T follicular helper cell (primary cell): ENCODE measurements at regions not wholly inside any gene's neighbourhood (a gene's known extent, or its start where the extent isn't known, plus 50 kb on each side); places are given as distances from the start of the nearest gene placed in this dataset.
"Not testable (repeated sequence)": the region's sequence is repeated elsewhere in the genome, so short reads cannot be mapped to it uniquely, and the experiment has no call there.

Experiments used
- DNase-seq: peaks from one replicate; pipeline ENCODE4 v3.0.0-alpha.2; 2020; ENCODE audit warnings: low read depth

DNA sequence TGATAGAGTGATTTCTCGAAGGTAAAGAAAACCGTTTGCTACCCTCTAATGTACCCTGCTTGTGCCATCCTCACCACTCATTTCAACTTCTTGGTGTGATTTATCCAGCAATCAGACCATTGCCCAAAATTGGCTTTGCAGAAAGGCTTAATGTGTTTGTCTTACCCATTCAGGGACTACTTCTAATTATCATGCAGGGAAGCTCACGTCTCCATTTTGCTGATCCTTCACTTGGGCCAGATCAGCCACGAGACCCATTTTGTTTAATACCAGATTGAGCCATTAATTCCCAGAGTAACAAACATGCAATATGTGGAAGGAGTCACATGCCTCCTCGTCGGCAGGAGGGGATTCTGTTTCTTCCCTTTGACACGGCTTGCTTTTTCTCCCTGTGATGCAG lies 51.1 kb upstream of the CRY1 start:
- no peak for DNase-seq

DNA sequence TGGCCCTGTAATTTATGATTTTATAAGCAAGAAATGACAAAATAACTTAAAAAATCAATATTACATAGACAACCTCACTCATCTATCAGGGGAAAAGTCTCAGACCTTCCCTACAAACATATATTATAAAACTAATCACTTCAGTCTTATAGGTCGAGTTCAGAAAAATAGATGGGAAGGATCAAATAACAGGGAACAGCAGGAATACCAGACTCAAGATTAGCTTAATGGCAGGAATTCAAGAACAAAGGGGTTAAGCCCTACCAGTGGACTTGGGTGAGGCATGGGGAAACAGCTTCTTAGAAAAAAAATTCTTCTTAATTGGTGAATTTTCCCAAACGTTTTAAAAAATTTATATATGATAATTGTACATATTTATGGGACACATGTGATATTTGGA lies 51.6 kb upstream of the CRY1 start:
- DNase-seq: no peak

DNA sequence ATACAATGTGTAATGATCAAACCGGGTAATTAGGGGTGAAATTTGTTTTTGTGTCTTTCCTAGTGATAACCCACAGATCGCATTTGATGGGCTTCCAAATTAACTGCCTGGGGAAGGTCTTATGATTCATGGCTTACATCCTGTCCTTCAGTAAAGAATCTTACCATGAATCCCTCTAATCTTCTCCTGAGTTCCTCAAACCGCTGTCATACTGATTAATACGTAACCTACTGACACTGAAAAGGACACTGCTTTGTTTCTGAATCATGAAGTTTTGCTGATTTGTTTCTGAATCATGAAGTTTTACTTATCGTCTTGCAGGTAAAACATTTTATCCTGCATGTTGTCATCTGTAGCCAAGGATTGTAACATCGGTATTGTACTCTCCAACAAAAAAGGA lies 52.0 kb upstream of the CRY1 start:
- no peak for DNase-seq

DNA sequence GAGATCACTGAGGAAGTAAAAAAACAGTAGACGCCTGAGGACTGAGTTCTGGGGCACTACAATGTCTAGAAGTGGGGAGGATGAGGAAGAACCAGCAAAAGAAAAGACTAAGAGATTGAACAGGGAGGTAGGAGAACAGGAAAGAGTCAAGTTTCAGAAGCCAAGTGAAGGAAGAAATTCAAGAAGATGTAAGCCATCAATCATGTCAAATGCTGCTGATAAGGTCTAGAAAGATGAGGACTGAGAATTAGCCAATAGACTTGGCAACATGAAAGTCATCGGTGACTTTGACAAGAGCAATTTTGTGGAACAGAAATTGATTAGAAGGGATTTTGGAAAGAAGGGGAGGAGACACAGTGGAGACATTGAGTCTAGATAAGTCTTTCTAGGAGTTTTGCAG lies 54.8 kb upstream of the CRY1 start:
- DNase-seq: no peak

DNA sequence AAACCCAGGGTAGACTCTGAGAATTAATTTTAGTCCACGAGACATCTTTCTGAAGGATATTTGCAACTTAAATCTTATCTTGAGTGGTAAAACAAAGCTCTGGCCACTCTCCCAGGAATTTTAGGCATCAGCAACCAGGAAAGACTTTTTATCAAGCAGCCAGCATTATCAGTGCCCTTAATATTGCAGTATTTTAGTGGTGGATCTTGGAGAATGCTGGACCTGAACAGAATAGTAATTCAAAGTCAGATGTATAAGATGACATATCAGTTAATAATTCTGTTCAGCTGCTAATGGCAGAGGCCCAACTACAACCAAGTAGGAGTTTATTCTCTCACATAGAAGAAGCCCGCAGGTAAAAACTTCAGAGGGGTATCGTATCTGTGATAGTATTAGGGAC lies 59.0 kb upstream of the CRY1 start:
- DNase-seq: no peak

DNA sequence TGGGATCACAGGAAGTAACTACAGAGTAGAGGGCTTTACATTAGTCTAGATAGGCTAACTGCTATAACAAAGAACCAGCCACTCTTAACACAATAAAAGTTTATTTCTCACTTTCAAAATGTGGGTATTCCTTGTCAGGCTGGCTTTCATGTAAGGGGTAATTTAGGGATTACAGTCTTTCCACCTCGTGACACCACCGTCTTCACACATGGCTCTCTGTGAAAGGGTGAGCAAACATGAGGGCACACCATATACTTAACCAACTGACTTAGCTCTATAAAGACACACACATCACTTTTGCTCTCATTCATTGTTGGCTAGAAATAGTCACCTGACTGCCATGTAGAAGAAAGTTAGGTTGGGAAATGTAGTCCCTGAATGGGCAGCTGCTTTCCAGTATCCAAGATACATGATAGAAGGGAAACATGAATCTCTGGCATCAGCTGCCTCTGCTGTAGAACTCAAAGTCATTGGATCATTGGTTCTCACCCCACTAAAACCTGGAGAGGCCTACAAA lies 66.1 kb upstream of the CRY1 start:
- no peak for DNase-seq

DNA sequence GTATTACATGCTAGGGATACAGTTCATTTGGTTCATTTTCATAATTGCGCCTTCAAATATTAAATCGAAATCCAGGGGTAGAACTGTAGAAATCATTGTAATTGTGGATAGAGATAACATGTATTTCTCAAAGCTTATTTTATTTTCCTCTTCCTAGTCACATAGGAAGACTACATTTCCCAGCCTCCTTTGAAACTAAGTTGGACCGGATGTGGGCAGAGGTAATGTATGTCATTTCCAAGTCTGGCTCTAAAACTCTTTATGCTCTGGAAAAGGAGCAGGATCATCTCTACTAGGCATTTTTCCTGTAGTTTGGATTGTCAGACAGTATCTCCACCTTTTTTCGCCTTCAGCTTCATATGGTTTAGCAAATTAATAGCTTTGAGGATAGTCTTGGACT lies 70.1 kb upstream of the CRY1 start:
- no peak for DNase-seq

DNA sequence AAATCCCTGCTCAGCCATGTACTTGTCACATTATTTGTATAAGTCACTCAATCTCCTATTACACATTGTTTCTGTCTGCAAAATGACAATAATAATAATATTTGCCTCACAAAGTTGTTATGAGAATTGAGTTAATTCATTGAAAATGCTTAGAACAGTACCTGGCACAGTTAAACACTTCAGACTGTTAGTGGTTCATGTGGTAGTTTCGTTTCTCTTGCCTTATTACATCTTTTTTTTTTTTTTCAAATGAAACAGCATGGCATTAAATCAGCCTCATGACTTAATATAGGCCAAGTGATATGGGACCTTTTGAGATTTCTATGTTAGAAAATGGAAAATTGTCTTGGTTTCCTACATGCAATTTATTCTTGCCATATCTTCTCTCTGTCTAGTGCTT lies 71.0 kb upstream of the CRY1 start:
- DNase-seq: no peak

DNA sequence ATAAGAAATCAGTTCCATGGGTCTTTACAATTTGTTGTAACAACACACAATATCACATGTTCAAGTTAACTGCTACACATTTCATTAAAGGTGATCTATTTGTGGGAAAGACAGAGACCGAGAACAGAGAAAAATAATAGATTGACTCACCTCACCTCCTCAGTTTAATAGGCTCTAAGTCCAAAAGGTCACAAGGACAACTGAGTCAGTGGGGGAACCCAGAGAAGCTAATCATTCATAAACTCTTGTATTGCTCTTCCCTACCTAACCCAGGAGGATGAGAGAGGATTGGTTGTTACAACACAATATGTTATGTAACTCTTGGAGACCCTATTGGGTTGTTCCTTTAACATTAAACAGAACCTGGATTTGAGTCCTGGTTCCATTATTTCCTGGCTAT lies 72.2 kb upstream of the CRY1 start:
- DNase-seq: no peak

DNA sequence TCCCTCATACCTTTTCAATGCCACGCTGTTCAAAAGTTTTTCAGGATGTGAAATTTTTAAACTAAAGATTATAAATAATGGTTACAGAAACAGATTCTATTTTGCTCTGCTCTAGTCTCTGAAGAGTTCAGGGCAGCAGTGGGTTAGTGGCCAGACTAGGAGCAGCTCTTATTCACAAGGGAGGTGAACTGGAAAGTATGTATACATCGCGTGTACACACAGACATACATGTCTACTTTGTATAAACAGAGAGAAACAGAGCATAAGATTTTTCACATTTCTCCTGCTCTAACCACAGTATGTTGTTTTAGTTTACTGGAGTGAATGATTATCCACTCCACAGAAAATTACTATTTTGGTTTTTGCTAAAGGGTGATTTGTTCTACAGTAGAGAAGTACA lies 74.4 kb upstream of the CRY1 start:
- DNase-seq: no peak

DNA sequence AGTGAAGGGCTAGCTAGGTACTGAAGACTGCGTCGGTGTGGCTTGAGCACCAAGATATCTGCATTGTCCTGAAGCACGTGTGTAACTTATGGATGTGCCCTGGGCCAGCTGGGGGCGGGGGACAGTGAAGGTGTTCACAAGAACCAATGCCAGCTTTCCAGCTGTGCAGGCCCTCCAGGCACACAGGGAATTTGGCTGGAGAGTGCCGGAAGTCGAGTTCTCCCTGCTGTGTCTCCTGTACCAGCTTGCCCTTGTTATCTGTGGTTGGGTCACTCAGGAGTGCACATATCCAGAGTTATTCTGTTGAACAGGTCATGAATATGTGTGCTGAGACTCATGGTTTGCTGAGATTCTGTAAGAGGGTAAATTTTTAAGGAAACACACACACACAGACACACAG lies 75.9 kb upstream of the CRY1 start:
- no peak for DNase-seq

DNA sequence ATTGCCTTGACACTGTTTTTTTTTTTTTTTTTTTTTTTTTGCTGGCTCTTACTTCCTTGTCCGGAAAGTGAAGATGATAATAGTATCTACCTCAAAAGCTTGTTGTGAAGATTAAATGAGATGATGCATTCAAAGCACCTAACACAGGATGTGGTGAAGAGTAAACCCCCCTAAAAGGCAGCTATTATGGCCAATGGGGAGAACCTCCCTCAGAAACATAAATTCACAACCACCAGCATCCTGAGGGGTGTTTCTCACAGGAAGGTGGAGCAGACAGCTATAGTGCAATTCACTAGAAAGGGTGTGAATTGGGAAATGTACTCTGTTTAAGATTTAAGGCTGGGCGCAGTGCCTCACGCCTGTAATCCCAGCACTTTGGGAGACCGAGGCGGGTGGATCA lies 85.4 kb upstream of the CRY1 start:
- no peak for DNase-seq

DNA sequence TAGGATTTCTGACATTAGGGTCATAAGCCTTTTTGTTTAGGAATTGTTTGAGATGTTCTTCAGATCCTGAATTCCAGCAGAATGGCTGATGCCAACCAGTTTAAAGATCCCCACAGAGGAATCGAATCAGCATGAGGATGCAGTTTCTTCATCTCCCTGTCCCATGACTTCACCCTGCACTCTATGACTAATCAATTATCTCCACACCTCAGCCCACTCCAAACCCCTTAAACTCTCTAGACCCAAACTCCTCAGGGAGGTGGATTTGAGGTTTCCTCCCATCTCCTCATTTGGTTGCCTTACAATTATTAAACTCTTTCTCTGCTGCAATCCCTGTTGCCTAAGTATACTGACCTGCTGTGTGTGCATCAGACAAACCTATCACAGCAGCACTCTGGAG lies 86.5 kb upstream of the CRY1 start:
- DNase-seq: no peak

DNA sequence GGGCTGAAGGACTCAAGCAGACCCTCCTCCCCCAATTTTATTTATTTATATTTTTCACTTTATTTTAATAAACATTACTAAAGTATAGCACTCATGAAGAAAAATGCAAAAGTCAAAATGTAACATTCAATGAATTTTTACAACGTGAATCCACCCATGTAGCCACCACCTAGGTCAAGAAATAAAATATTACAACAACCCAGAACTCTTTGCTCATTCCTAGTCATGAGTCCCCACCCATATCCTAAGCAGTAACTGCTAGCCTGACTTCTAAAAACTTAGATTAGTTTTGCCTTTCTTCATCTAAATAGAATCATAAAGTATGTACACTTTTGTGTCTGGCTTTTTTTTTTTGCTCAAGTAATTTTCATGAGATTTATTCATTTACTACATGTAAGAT lies 86.9 kb upstream of the CRY1 start:
- DNase-seq: no peak

DNA sequence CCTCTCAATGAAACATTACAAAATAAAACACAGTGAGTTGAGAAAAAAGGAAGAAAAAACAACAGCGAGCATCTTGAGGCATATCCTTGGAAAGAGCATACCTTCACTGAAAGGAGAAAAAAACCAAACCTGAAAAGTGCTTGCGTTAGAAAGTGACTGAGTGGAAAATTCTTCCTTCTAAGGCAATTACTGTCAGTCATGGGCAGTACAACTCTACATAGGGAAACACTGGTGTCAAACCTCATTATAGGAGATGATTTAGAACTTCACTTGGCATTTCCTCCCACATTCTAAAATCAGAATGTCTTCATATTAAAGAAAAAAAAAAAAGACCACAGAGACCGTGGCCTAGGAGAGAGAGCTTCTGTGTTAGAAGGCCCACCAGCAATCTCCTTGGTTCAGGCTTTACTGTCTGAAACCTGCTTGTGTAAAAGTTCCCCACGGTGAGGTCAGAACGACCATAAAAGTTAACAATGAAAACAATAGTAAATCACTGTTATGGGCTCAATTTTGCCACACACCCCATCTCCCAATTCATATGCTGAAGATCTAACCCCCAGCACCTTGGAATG lies 91.1 kb upstream of the CRY1 start:
- DNase-seq: no peak

DNA sequence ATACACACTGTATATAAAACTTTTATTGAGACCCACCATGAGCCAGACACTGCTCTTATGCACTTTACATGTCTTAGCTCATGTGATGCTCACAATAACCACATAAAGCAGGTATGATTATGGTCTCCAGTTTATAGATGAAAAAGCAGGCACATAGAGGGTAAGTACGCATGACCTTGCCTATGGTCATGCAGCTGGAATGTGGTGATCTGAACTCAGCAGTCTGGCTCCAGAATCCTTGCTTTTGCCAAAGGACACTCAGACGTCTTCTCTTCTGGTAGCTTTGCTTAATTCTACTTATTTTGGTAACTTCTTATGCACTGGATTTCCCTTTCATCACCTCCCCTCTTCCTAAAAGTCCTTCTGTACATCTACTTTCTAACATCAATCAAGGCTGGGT lies 103.3 kb upstream of the CRY1 start:
- no peak for DNase-seq

DNA sequence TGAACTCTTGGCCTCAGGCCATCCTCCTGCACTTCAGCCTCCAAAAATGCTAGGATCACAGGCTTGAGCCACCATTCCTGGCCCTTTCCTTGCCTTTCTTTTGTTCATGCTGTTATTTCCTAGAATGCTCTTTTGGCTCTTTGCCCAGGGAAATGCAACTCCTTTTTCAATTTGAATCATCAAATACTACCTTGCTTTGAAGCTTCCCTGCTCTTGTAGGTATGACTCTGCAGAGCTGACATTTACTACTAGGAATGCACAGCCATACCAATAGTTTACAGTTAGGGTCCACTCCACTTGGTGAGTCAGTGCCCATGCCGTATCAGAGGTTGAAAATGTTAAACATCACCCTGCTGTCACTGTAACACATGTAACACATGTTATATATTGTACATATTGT lies 107.0 kb upstream of the CRY1 start:
- no peak for DNase-seq

DNA sequence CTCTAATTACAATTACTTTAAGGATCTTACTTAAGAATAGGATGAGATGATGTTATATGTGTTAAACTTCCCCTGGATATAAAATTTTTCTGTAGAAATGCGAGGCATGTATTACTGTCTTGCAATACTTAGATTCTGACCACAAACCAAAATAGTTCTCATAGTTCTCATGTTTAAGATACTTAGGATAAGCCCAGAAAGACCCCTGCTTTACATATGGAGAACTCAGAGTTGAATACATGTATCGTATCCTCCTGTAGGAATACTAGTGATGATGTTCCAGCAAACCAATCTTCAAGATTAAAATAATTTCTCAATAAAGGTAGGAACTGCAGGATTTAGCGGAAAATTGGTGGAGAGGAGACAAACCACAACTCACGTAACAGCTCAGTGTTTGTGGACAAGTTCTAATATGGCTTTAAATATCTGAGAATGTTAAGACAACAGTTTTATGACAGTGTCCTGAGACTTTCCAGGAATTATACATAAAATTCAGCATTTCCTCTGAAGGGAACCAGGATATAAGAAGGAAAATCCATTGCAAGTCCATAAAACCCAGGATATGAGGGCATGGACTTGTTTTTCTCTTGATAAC lies 114.7 kb upstream of the CRY1 start:
- DNase-seq: no peak

DNA sequence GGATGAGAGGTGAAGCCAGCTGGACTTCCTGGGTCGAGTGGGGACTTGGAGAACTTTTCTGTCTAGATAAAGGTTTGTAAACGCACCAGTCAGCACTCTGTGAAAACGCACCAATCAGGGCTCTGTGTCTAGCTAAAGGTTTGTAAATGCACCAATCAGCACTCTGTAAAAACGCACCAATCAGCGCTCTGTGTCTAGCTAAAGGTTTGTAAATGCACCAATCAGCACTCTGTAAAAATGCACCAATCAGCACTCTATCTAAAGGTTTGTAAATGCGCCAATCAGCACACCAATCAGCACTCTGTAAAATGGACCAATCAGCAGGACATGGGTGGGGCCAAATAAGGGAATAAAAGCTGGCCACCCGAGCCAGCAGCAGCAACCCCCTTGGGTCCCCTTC lies 116.4 kb upstream of the CRY1 start:
- DNase-seq: not testable (repeated sequence)

DNA sequence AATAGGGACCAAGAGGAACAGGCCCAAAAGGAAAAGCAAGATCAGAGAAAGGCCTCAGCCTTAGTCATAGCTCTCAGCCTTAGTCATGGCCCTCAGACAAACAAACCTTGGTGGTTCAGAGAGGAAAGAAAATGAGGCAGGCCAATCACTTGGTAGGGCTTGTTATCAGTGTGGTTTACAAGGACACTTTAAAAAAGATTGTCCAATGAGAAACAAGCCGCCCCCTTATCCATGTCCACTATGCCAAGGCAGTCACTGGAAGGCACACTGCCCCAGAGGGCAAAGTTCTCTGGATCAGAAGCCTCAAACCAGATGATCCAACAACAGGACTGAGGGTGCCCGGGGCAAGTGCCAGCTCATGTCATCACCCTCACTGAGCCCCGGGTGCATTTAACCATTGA lies 121.0 kb upstream of the CRY1 start:
- not testable (repeated sequence) for DNase-seq

DNA sequence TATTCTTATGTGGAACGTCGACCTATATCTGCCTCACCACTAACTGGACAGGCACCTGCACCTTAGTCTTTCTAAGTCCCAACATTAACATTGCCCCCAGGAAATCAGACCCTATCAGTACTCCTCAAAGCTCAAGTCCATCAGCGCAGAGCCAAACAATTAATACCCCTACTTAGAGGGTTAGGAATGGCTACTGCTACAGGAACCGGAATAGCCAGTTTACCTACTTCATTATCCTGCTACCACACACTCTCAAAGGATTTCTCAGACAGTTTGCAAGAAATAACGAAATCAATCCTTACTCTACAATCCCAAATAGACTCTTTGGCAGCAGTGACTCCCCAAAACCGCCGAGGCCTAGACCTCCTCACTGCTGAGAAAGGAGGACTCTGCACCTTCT lies 123.1 kb upstream of the CRY1 start:
- DNase-seq: not testable (repeated sequence)

DNA sequence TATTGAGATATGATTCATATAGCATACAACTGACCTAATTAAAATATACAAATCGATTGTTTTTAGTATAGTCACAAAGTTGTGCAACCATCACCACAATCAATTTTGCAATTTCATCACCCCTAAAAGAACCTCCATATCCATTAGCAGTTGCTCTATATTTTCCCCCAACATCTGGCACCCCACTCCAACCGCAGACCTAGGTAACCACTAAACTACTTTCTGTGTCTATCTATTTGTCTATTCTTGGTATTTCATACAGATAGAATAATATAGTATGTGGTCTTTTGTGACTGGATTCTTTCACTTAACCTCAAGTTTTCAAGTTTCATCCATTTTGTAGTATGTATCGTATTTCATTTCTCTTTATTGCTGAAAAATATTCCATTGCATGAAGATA lies 126.0 kb upstream of the CRY1 start:
- DNase-seq: no peak

DNA sequence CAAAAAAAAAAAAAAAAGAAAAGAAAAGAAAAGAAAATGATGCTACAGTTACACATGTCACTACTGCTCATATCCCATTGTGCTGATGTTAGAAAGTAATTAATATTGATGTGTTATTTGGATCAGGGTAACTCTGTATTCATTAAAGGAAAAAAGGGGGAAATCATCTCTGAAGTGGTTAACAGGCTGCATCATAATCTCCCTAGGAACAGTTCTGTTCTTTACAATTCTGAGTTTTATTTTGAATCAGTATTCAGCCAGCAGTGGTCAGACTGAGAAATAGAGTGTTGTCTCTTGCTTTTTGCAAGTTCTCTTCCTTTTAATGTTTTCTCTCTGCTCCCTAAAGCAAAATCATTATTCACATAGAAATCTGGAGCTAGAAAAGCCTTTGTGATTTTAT lies 128.6 kb upstream of the CRY1 start:
- DNase-seq: no peak

DNA sequence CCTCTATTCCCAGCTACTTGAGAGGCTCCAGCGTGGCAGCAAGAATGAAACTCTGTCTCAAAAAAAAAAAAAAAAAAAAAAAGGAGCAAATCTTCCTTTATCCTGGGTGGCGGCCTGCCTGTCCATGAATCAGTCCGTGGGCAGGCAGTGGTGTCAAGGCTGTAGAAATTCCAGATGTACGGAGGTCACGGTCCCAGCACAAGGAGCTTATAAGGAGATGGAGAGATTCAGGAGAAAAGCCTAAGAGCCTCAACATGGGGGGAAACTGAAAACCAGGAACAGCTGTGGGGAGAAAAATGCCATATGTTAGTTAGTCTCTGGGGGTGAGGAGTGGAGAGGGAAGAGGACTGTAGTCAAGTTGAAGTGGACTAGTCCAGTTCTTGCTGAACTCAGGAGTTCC lies 130.5 kb upstream of the CRY1 start:
- DNase-seq: no peak
